WTC11 (cell line): ENCODE measurements at regions not wholly inside any gene's neighbourhood (a gene's known extent, or its start where the extent isn't known, plus 50 kb on each side); places are given as distances from the start of the nearest gene placed in this dataset.

ENCODE experiments used
- ATAC-seq: fragments of 200-7000 bp; cut with Tn5 transposase; 2 replicates; pipeline ENCODE4 v1.10.0; 2021; ENCODE audit warnings: mild to moderate bottlenecking, moderate library complexity
- CTCF ChIA-PET: fragments of 300-600 bp; sonication (Branson Sonifier 250); formaldehyde crosslinking; loops from one replicate; lab custom pipeline; 2021; ENCODE audit warnings: antibody characterized with exemption; lab: Charles Lee
- POLR2A ChIA-PET: fragments of 350-600 bp; sonication (Branson Sonifier 250); formaldehyde crosslinking; loops from one replicate; lab custom pipeline; 2021; ENCODE audit warnings: antibody characterized with exemption; lab: Charles Lee
- DNase-seq: peaks from one replicate; pipeline ENCODE4 v3.0.0; 2021; ENCODE audit warnings: low spot score
- H3K27ac Mint-ChIP-seq: 2 replicates; pipeline ENCODE4 v1.8.0; 2021; ENCODE audit warnings: mixed read lengths
- H3K27me3 Mint-ChIP-seq: 2 replicates; pipeline ENCODE4 v1.8.0; 2021; ENCODE audit warnings: low read depth, mild to moderate bottlenecking, moderate library complexity, mixed read lengths
- H3K36me3 Mint-ChIP-seq: 2 replicates; pipeline ENCODE4 v1.8.0; 2021; ENCODE audit warnings: mixed read lengths
- H3K4me1 Mint-ChIP-seq: 2 replicates; pipeline ENCODE4 v1.8.0; 2022; ENCODE audit warnings: mixed read lengths
- H3K4me3 Mint-ChIP-seq: 2 replicates; pipeline ENCODE4 v1.8.0; 2021; ENCODE audit warnings: mild to moderate bottlenecking, moderate library complexity, mixed read lengths
- H3K9me3 Mint-ChIP-seq: 2 replicates; pipeline ENCODE4 v1.8.0; 2021; ENCODE audit warnings: mixed read lengths
- AFF4 ChIP-seq: sonication (generic); formaldehyde crosslinking; IDR thresholded peaks from 2 replicates; pipeline ENCODE4 v1.8.1; 2023; ENCODE audit warnings: mild to moderate bottlenecking, missing genetic modification reagents, borderline replicate concordance
- AR ChIP-seq: fragments of 250-450 bp; sonication (Bioruptor Pico); IDR thresholded peaks from 2 replicates; pipeline ENCODE4 v1.9.0; 2021; ENCODE audit warnings: mild to moderate bottlenecking
- CBFB ChIP-seq: sonication (generic); formaldehyde crosslinking; IDR thresholded peaks from 2 replicates; pipeline ENCODE4 v1.8.1; 2022; ENCODE audit warnings: mild to moderate bottlenecking, low read depth, missing genetic modification reagents
- CTCF ChIP-seq: fragments of 200-600 bp; IDR thresholded peaks from 2 replicates; pipeline ENCODE4 v1.8.0; 2022; ENCODE audit warnings: antibody characterized with exemption
- EMX1 ChIP-seq: fragments of 250-450 bp; sonication (Bioruptor Pico); IDR thresholded peaks from 2 replicates; pipeline ENCODE4 v1.8.0; 2021; ENCODE audit warnings: mild to moderate bottlenecking
- FOXP1 ChIP-seq: sonication (generic); formaldehyde crosslinking; IDR thresholded peaks from 2 replicates; pipeline ENCODE4 v1.8.0; 2022; ENCODE audit warnings: missing genetic modification reagents, mild to moderate bottlenecking, moderate library complexity, borderline replicate concordance
- GTF2I ChIP-seq: fragments of 250-450 bp; sonication (Bioruptor Pico); conservative IDR thresholded peaks from 2 replicates; pipeline ENCODE4 v1.4.0; 2021; ENCODE audit warnings: mild to moderate bottlenecking
- HMGXB4 ChIP-seq: sonication (generic); formaldehyde crosslinking; IDR thresholded peaks from 2 replicates; pipeline ENCODE4 v1.8.1; 2023; ENCODE audit warnings: mild to moderate bottlenecking, moderate library complexity, missing genetic modification reagents
- IRF2 ChIP-seq: sonication (generic); formaldehyde crosslinking; IDR thresholded peaks from 2 replicates; pipeline ENCODE4 v1.8.0; 2022; ENCODE audit warnings: low read depth, missing genetic modification reagents, borderline replicate concordance
- JUN ChIP-seq: sonication (generic); formaldehyde crosslinking; IDR thresholded peaks from 2 replicates; pipeline ENCODE4 v1.8.0; 2023; ENCODE audit warnings: mild to moderate bottlenecking, missing genetic modification reagents
- NR1H2 ChIP-seq: sonication (generic); formaldehyde crosslinking; IDR thresholded peaks from 2 replicates; pipeline ENCODE4 v1.9.0; 2021; ENCODE audit warnings: mild to moderate bottlenecking, moderate library complexity, missing genetic modification reagents
- RELA ChIP-seq: sonication (generic); formaldehyde crosslinking; IDR thresholded peaks from 2 replicates; pipeline ENCODE4 v1.8.1; 2022; ENCODE audit warnings: missing genetic modification reagents, mild to moderate bottlenecking, borderline replicate concordance
- SOX15 ChIP-seq: fragments of 250-450 bp; sonication (Bioruptor Pico); IDR thresholded peaks from 2 replicates; pipeline ENCODE4 v1.9.0; 2021; ENCODE audit warnings: mild to moderate bottlenecking
- ZMAT4 ChIP-seq: fragments of 250-450 bp; sonication (Bioruptor Pico); IDR thresholded peaks from 2 replicates; pipeline ENCODE4 v1.9.0; 2021; ENCODE audit warnings: mild to moderate bottlenecking
- ZNF423 ChIP-seq: fragments of 250-450 bp; sonication (Bioruptor Pico); IDR thresholded peaks from 2 replicates; pipeline ENCODE4 v2.1.2; 2022; ENCODE audit warnings: mild to moderate bottlenecking, moderate library complexity
- ZNF425 ChIP-seq: fragments of 250-450 bp; sonication (Bioruptor Pico); conservative IDR thresholded peaks from 2 replicates; pipeline ENCODE4 v1.9.0; 2021; ENCODE audit warnings: mild to moderate bottlenecking
- ZSCAN18 ChIP-seq: fragments of 250-450 bp; sonication (Bioruptor Pico); IDR thresholded peaks from 2 replicates; pipeline ENCODE4 v2.1.2; 2022; ENCODE audit warnings: mild to moderate bottlenecking, moderate library complexity

- ATAC-seq: no peak
- ChIA-PET CTCF (interaction anchor here (0.9 to 1.2 kb wide), 2 partner anchors 13 to 157 kb away, joined by 3 to 5 read pairs; no protein-coding TSS in a partner anchor), POLR2A (interaction anchor here (1.1 kb wide), 1 partner anchor 9 kb away, joined by 3 read pairs; no protein-coding TSS in a partner anchor)
- Mint-ChIP-seq H3K4me1 (peaks cover 6% of the 10 kb centered on the region), H3K4me3 (no peak overlapping the region), H3K9me3 (no peaks in the 10 kb centered on the region), H3K36me3 (no peaks in the 10 kb centered on the region), H3K27ac (no peak overlapping the region), H3K27me3 (no peaks in the 10 kb centered on the region; the same call in 1 of the 2 replicates)
- TF ChIP-seq HMGXB4 (no peak), ZSCAN18 (CRISPR knock-in tag) (no peak), CTCF (no peak), CBFB (CRISPR knock-in tag) (no peak), ZNF423 (CRISPR knock-in tag) (no peak), GTF2I (CRISPR knock-in tag) (no peak), NR1H2 (no peak)
- DNase-seq: no peak
These were observed 278.5 kb downstream of the TCF7L2 start for GRCh38 chr10:113228530-113228929.

GRCh38 chr10:113230011-113230610 lies 280.1 kb downstream of the TCF7L2 start:
- H3K27ac Mint-ChIP-seq: no peak overlapping the region
- CTCF ChIA-PET: interaction anchor here (0.7 to 1.7 kb wide), 2 partner anchors 14 to 758 kb away, joined by 3 to 7 read pairs; no protein-coding TSS in a partner anchor
- TF ChIP-seq EMX1 (CRISPR knock-in tag) (no peak), SOX15 (no peak), AR (CRISPR knock-in tag) (no peak), IRF2 (no peak), HMGXB4 (no peak), ZMAT4 (no peak), FOXP1 (no peak), RELA (CRISPR knock-in tag) (no peak), ZNF425 (no peak), AFF4 (no peak), JUN (CRISPR knock-in tag) (no peak)

More at GRCh38 chr10:113230011-113230610, 280.1 kb downstream of the TCF7L2 start:
- POLR2A ChIA-PET: no interaction called here
- no peak for ATAC-seq
- H3K27me3 Mint-ChIP-seq: no peaks in the 10 kb centered on the region
- peaks cover 6% of the 10 kb centered on the region for H3K4me1 Mint-ChIP-seq
- no peak for DNase-seq
- no peaks in the 10 kb centered on the region for H3K36me3 Mint-ChIP-seq
- H3K4me3 Mint-ChIP-seq: no peak overlapping the region
- no peaks in the 10 kb centered on the region for H3K9me3 Mint-ChIP-seq
